ENCODE measurements at regions not wholly inside any gene's neighbourhood (a gene's known extent, or its start where the extent isn't known, plus 50 kb on each side); places are given as distances from the start of the nearest gene placed in this dataset.

DNA sequence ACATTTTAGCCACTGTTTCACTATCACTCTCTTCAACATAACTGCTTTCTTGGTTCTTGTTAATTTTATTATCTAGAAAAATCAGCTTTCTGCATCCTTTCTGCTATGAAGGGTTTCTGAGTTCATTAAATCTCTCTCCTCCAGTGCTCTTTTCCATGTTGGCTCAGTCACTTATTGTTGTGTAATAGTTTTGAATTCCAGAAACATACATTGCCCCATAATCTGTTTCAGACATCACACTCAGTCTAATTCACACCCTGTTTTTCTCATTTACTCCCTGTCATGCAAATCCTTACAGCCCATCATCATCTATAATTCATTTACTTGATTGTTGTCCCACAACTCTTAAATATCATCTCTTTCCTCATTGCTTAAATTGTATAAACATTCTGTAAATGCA, 176.1 kb upstream of the CDH12 start:
- H3K4me3 ChIP-seq (ENCODE audit: low read depth, low read length) = no peak overlapping the region
- TF ChIP-seq, protein P1, sequence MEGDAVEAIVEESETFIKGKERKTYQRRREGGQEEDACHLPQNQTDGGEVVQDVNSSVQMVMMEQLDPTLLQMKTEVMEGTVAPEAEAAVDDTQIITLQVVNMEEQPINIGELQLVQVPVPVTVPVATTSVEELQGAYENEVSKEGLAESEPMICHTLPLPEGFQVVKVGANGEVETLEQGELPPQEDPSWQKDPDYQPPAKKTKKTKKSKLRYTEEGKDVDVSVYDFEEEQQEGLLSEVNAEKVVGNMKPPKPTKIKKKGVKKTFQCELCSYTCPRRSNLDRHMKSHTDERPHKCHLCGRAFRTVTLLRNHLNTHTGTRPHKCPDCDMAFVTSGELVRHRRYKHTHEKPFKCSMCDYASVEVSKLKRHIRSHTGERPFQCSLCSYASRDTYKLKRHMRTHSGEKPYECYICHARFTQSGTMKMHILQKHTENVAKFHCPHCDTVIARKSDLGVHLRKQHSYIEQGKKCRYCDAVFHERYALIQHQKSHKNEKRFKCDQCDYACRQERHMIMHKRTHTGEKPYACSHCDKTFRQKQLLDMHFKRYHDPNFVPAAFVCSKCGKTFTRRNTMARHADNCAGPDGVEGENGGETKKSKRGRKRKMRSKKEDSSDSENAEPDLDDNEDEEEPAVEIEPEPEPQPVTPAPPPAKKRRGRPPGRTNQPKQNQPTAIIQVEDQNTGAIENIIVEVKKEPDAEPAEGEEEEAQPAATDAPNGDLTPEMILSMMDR (IDR thresholded peaks at IDR 0.05; ENCODE audit: insufficient read depth, low read depth, low read length, missing control alignments) = no peak
- no peak for DNase-seq (ENCODE audit: low read depth)

DNA sequence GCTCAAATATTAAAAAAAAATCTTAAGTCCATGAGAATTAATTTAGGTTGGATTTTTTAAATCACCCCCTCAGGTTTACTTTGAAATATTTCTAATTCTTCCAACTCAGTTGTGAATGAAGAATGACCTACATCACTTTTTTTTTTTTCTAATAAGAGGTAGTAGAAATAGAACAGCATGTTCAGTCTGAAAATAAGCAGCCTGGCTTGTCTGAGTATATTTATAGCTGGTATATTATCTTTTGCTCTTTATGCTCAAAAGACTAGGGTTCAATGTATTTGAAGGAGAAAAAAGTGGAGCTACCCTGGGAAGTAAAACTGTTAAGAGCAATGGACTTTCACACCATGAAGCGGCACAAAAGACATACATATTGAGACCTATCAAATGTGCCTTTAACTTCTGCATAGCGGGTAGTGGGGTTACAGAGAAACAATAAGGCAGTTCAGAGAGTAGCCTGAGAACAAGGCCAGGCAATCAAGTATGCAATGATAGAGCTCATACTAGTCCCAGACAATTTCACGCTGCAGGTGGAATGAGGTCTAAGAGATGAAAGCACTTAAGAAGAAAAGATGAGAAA, 175.4 kb upstream of the CDH12 start:
- no peak for DNase-seq (ENCODE audit: low read depth)
- no peak overlapping the region for H3K4me3 ChIP-seq (ENCODE audit: low read depth, low read length)
- TF ChIP-seq, protein P1 (IDR thresholded peaks at IDR 0.05; ENCODE audit: insufficient read depth, low read depth, low read length, missing control alignments) = no peak

DNA sequence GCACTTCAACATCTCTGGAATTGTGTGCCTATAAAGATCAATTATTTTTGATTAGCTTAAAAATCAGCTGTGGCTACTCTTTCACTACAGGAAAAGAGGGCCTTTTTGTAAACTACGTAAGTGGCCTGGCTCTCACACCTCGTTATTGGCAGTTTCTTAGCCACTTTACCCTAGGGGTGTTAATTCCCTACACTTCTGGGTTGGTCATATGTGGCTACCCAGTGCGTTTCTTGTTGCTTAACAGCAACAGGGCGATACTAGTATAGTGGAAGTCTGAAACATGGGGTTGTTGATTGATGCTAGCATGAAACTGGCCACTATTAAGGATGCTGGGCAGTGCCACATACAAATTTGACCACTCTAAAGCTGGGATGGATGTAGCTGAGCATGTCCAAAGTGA, 174.7 kb upstream of the CDH12 start:
- DNase-seq (ENCODE audit: low read depth) = no peak
- H3K4me3 ChIP-seq (ENCODE audit: low read depth, low read length) = no peak overlapping the region
- TF ChIP-seq, protein P1 (IDR thresholded peaks at IDR 0.05; ENCODE audit: insufficient read depth, low read depth, low read length, missing control alignments) = no peak

DNA sequence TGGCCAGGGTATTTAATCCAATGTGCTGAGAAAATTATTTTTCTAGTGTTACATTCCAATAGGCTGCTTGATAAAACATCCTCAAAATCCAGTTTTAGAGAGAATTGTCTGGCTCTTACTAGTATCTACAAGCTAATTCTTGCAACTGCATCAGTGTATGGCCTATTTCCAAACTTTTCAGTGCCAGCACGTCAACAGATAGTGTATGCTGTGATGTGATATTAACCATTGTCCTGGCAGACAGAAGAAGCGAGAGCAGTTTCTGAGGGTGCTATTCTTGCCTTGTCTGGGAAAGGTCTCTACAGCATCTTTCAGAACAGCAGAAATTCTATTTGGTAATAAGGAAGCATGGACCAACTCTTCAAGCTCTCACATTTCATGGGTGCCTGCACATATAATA, 174.2 kb upstream of the CDH12 start:
- TF ChIP-seq, protein P1 (IDR thresholded peaks at IDR 0.05; ENCODE audit: insufficient read depth, low read depth, low read length, missing control alignments) = no peak
- DNase-seq (ENCODE audit: low read depth) = no peak
- H3K4me3 ChIP-seq (ENCODE audit: low read depth, low read length) = no peak overlapping the region

DNA sequence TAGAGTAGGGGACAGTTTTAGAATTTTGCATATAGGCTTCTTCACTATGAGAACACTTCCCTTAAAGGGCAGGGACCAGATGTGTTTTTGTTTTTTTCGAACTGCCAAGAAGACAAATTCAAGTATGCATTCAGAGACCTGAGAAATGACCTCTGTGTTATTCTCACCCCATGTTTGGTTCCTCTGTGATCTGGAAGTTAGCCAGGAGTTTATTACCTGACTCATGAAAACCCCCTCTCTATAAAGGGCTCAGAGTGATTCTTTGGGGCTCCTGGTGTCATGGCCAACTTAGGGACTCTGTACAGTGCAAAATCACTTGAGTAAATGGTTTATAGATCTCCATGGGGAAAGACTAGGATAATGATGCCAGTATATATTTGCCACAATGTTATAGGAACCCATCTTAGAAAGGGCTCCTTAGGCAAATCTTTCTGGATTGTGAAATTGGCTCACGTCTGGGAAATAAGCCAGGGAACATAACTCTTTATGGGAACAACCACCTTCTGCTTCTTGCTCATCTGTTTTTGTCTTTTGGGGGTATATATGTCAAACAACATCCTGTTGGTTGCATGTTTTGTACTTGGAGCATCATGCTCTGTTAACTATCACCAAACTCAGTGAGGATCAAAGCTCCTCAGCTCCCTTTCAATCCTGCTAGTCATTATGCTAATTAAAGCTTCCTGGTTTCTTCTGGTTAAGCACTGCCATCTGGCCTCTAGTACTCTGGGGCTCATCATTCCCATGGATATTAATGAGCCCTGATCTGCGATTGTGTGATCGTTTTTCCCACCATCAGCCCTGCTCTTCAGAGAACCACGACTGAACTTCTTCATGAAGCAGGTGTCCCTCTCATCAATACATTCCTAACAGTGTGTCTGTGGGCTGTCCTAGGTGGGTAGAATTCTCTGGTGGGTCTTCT, 173.4 kb upstream of the CDH12 start:
- no peak for DNase-seq (ENCODE audit: low read depth)

DNA sequence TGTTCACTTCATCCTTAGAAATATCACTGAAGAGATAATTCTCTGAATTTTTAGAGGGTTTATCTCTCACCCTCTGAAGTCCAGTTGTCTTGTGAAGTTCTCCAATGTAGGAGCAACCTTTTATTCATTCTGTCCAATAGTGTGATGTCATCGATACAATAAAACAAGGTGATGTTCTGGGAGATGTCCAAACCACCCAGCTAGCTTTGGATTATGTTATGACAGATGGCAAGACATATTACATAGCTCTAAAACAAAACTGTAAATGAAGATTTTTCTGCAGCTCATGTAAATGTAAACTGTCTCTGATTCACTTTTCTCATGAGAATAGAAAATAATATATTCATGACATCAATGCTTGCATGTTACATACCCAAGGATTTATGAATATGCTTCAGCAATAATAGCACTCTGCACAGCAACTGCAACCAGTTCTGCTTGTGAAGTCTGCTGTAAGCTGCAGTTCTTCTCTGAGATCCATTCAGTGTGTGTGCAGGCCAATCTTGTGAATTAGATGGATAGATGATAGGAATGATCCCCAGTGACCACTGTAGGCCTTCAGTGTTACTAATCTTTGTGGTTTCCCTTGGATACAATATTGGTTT, 172.6 kb upstream of the CDH12 start:
- no peak overlapping the region for H3K4me3 ChIP-seq (ENCODE audit: low read depth, low read length)
- TF ChIP-seq, protein P1 (IDR thresholded peaks at IDR 0.05; ENCODE audit: insufficient read depth, low read depth, low read length, missing control alignments) = no peak
- no peak for DNase-seq (ENCODE audit: low read depth)

More for the DNA sequence above, 173.4 kb upstream of the CDH12 start:
- H3K4me3 ChIP-seq (ENCODE audit: low read depth, low read length) = no peak overlapping the region
- TF ChIP-seq, protein P1 (IDR thresholded peaks at IDR 0.05; ENCODE audit: insufficient read depth, low read depth, low read length, missing control alignments) = no peak

Data from GM12865 (cell line).